OCI-LY3 (cell line): ENCODE measurements at regions not wholly inside any gene's neighbourhood (a gene's known extent, or its start where the extent isn't known, plus 50 kb on each side); places are given as distances from the start of the nearest gene placed in this dataset.

Experiments used
- H2AFZ ChIP-seq: fragments of 200-600, 300-600 bp; shearing (Covaris generic); 2 replicates; pipeline ENCODE4 v1.6.0; 2014; ENCODE audit warnings: antibody characterized with exemption, low read depth, low read length
- H3K27ac ChIP-seq: fragments of 200-600, 300-600 bp; sonication (generic); 2 replicates; pipeline ENCODE4 v1.5.1; 2014; ENCODE audit warnings: mild to moderate bottlenecking, low read length, moderate library complexity, mixed read lengths
- H3K27me3 ChIP-seq: fragments of 200-600, 300-600 bp; sonication (generic); 2 replicates; pipeline ENCODE4 v1.6.1; 2014; ENCODE audit warnings: low read depth, low read length, mixed read lengths
- H3K36me3 ChIP-seq: fragments of 200-600, 300-600 bp; sonication (generic); replicated peaks from 2 replicates; pipeline ENCODE3; 2014; ENCODE audit warnings: low read depth, low read length, mixed read lengths
- H3K4me1 ChIP-seq: fragments of 300-600, 200-600 bp; sonication (generic); 2 replicates; pipeline ENCODE4 v1.6.1; 2014; ENCODE audit warnings: low read length, mixed read lengths
- H3K4me2 ChIP-seq: fragments of 200-600, 300-600 bp; sonication (generic); 2 replicates; pipeline ENCODE4 v1.6.1; 2014; ENCODE audit warnings: low read length, mixed read lengths
- H3K4me3 ChIP-seq: fragments of 300-600, 200-600 bp; sonication (generic); 2 replicates; pipeline ENCODE4 v1.5.1; 2014; ENCODE audit warnings: antibody characterized with exemption, mild to moderate bottlenecking, low read length, moderate library complexity
- H3K79me2 ChIP-seq: fragments of 300-600, 200-600 bp; shearing (Covaris generic); 2 replicates; pipeline ENCODE4 v1.6.1; 2014; ENCODE audit warnings: mild to moderate bottlenecking, low read length, mixed read lengths
- H3K9ac ChIP-seq: fragments of 300-600, 200-600 bp; shearing (Covaris generic); 2 replicates; pipeline ENCODE4 v1.6.0; 2014; ENCODE audit warnings: mild to moderate bottlenecking, low read length, moderate library complexity
- H3K9me3 ChIP-seq: fragments of 200-600, 300-600 bp; shearing (Covaris generic); 2 replicates; pipeline ENCODE4 v1.6.1; 2014; ENCODE audit warnings: low read length, mixed read lengths; ENCODE audit not compliant: insufficient read depth
- H4K20me1 ChIP-seq: fragments of 200-600, 300-600 bp; sonication (generic); 2 replicates; pipeline ENCODE4 v1.6.1; 2016; ENCODE audit warnings: low read length, mixed read lengths; ENCODE audit not compliant: insufficient read depth
- EZH2phosphoT487 ChIP-seq: fragments of 200-600 bp; shearing (Covaris generic); IDR thresholded peaks from 2 replicates; pipeline ENCODE4 v1.6.1; 2018; ENCODE audit warnings: antibody characterized with exemption, mixed run types, low read depth
- TF ChIP-seq, protein P1 (sequence below): fragments of 200-600, 300-600 bp; sonication (generic); IDR thresholded peaks from 2 replicates; pipeline ENCODE4 v1.5.1; 2014; ENCODE audit warnings: antibody characterized with exemption, low read length, low read depth

DNA sequence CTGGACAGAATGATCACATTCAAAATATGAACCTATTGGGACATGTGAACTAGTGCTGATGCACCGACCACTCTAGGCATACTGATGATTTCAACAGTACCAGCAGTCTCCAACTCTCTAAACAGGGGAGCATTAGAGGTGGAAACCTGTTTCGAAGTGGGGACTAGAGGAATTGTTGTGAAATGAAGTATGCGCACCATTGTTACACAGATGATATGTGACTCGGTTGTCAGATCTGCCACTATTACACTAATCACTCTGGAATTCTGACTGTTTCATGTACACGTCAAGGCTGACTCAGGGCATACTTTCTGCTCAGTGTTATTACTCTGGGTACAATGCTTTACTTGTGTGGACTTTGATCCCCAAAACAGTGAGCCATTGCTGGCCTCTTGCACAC, 198.2 kb upstream of the UBE2E2 start:
- no peak overlapping the region for H3K4me3 ChIP-seq
- no peak for TF ChIP-seq EZH2phosphoT487
- TF ChIP-seq, protein P1, sequence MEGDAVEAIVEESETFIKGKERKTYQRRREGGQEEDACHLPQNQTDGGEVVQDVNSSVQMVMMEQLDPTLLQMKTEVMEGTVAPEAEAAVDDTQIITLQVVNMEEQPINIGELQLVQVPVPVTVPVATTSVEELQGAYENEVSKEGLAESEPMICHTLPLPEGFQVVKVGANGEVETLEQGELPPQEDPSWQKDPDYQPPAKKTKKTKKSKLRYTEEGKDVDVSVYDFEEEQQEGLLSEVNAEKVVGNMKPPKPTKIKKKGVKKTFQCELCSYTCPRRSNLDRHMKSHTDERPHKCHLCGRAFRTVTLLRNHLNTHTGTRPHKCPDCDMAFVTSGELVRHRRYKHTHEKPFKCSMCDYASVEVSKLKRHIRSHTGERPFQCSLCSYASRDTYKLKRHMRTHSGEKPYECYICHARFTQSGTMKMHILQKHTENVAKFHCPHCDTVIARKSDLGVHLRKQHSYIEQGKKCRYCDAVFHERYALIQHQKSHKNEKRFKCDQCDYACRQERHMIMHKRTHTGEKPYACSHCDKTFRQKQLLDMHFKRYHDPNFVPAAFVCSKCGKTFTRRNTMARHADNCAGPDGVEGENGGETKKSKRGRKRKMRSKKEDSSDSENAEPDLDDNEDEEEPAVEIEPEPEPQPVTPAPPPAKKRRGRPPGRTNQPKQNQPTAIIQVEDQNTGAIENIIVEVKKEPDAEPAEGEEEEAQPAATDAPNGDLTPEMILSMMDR = no peak
- no peak overlapping the region for H3K4me2 ChIP-seq
- H4K20me1 ChIP-seq = no peaks in the 10 kb centered on the region
- H2AFZ ChIP-seq = no peak overlapping the region
- H3K4me1 ChIP-seq = no peaks in the 10 kb centered on the region
- no peak overlapping the region for H3K9ac ChIP-seq
- no peaks in the 10 kb centered on the region for H3K36me3 ChIP-seq
- no peaks in the 10 kb centered on the region for H3K9me3 ChIP-seq
- no peaks in the 10 kb centered on the region for H3K79me2 ChIP-seq
- no peak overlapping the region for H3K27ac ChIP-seq
- H3K27me3 ChIP-seq = no peaks in the 10 kb centered on the region

DNA sequence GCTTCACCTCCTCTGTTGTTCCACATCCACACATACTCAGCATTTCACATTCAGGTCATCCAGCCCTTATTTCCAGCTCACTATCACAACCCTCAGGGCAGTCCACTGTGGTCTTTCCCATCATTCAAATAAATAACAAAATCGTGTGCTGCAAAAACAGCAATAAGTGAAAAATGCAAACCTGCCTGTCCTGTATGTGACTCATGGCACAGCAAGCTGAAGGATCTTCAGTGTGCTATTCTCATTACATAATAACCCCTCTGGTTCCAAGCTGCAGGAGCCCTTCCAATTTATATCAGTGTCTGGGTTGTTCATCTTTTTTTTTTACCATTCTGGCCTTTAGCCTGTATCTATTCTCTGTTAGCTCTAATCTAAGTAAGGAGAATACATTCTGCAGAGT, 185.3 kb upstream of the UBE2E2 start:
- no peak overlapping the region for H3K4me2 ChIP-seq
- no peaks in the 10 kb centered on the region for H3K9me3 ChIP-seq
- H3K27ac ChIP-seq = no peak overlapping the region
- no peak overlapping the region for H3K9ac ChIP-seq
- no peaks in the 10 kb centered on the region for H4K20me1 ChIP-seq
- no peaks in the 10 kb centered on the region for H3K36me3 ChIP-seq
- H3K4me1 ChIP-seq = no peaks in the 10 kb centered on the region
- H3K79me2 ChIP-seq = no peaks in the 10 kb centered on the region
- H3K27me3 ChIP-seq = no peaks in the 10 kb centered on the region
- TF ChIP-seq, protein P1 = no peak
- TF ChIP-seq EZH2phosphoT487 = no peak
- no peak overlapping the region for H2AFZ ChIP-seq
- H3K4me3 ChIP-seq = no peak overlapping the region

DNA sequence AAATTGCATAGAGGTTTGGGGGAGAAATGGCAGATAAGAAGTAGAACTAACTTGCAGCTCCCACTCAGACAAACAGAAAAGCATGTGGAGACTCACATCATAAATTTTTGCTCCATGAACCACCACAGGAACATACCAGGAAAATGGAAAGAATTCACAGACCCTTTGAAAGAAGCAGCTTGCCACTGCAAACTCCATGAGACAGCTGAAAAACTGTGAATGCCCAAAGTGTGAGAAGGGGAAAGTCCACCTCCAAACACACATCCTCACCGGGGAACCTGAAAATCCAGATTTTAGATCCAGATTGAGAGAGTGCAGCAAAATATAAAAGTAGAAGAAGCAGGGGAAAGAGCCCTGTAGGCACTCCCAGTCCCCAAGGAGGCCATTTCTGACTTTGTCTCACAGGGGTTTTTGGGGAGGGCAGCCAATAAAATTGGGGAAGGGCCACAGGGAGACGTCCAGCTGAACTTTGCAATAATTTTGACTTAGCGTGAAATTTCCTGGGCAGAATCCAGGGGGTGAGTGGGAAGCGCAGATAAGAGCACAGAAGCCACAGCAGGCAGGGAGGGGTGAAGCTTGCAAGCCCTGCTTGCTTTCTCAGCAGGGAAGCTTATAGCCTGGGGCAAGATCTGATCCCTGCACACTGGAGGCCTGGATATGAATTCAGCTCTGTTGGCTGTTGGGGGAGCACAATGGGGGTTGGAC, 183.4 kb upstream of the UBE2E2 start:
- Histone ChIP-seq H3K79me2 (no peaks in the 10 kb centered on the region), H2AFZ (no peak overlapping the region), H3K36me3 (no peaks in the 10 kb centered on the region), H3K27ac (no peak overlapping the region), H3K27me3 (no peaks in the 10 kb centered on the region), H3K4me2 (no peak overlapping the region), H3K9me3 (no peaks in the 10 kb centered on the region), H3K9ac (no peak overlapping the region), H3K4me1 (no peaks in the 10 kb centered on the region), H3K4me3 (no peak overlapping the region), H4K20me1 (no peaks in the 10 kb centered on the region)
- TF ChIP-seq, protein P1 = no peak
- no peak for TF ChIP-seq EZH2phosphoT487

DNA sequence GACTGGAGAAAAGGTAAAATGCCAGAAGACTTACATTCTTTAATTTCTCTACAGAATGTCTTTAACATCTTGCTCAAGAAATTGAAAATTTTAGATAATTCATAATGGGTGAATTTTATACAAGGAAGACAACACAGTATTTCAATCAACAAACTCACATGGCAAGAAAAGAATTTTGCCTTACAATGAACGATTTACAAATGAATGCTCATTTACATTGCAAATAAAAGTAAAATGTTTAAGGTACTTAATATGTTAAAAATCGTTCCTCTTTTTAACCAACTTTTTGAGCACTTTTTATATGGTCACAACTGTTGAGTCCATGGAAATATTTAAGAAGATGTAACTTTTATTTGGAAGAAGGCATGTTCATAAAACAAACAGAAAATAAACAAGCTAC, 174.8 kb upstream of the UBE2E2 start:
- Histone ChIP-seq H2AFZ (no peak overlapping the region), H4K20me1 (no peaks in the 10 kb centered on the region), H3K27me3 (peaks cover 15% of the 10 kb centered on the region; the same call in 1 of the 2 replicates), H3K27ac (no peak overlapping the region), H3K4me3 (no peak overlapping the region), H3K79me2 (no peaks in the 10 kb centered on the region), H3K9me3 (no peaks in the 10 kb centered on the region), H3K4me2 (no peak overlapping the region), H3K36me3 (no peaks in the 10 kb centered on the region), H3K9ac (no peak overlapping the region), H3K4me1 (no peaks in the 10 kb centered on the region)
- TF ChIP-seq, protein P1 = no peak
- no peak for TF ChIP-seq EZH2phosphoT487
